ENCODE measurements at regions not wholly inside any gene's neighbourhood (a gene's known extent, or its start where the extent isn't known, plus 50 kb on each side); places are given as distances from the start of the nearest gene placed in this dataset.

DNA sequence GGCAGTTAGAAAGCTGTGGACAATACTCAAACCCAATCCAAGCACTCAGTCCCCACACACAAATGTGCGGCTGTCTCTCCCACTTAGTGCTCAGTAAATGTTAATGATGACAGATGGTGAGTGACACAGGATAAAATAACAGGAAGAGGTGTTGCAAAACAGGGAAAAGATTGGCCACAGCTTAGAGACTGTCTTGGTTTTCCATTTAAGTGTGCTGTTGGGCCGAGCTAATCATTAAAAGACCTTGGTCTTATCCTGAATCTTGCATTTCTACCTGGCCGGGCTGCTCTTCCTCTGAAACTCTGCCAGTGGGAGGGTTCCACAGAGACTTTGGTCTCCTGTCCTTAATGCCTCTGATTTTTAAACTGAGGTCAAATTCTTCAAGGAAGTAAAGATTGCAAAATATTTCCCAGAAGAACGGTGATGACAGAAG lies 113.1 kb upstream of the RNF32 start:
- H3K9me3 ChIP-seq (ENCODE audit: control insufficient read depth, insufficient read depth, low read depth, low read length), result no peaks in the 10 kb centered on the region
- DNase-seq (ENCODE audit: low read depth, low spot score) (no peak), ATAC-seq (no peak)
- H3K4me1 ChIP-seq (ENCODE audit: control insufficient read depth, insufficient read depth, low read length), result no peaks in the 10 kb centered on the region
- POLR2A ChIA-PET, result no interaction called here
- no peaks in the 10 kb centered on the region for H3K36me3 ChIP-seq (ENCODE audit: control insufficient read depth, insufficient read depth, low read length)
- in situ Hi-C loops (cut with HindIII; ENCODE audit: low pct_unique_long_range_greater_than_20kb, low sequenced_read_pairs), result no loop called here
- H3K4me3 ChIP-seq (ENCODE audit: low read depth in 2 of 2, low read length in 2 of 2), result no peak overlapping the region
- TF ChIP-seq POLR2AphosphoS5 (IDR thresholded peaks at IDR 0.05; ENCODE audit: low read depth, low read length) (no peak), SIN3A (IDR thresholded peaks at IDR 0.05; ENCODE audit: borderline replicate concordance, insufficient read depth, low read depth, low read length) (no peak)
- TF ChIP-seq, protein P1, sequence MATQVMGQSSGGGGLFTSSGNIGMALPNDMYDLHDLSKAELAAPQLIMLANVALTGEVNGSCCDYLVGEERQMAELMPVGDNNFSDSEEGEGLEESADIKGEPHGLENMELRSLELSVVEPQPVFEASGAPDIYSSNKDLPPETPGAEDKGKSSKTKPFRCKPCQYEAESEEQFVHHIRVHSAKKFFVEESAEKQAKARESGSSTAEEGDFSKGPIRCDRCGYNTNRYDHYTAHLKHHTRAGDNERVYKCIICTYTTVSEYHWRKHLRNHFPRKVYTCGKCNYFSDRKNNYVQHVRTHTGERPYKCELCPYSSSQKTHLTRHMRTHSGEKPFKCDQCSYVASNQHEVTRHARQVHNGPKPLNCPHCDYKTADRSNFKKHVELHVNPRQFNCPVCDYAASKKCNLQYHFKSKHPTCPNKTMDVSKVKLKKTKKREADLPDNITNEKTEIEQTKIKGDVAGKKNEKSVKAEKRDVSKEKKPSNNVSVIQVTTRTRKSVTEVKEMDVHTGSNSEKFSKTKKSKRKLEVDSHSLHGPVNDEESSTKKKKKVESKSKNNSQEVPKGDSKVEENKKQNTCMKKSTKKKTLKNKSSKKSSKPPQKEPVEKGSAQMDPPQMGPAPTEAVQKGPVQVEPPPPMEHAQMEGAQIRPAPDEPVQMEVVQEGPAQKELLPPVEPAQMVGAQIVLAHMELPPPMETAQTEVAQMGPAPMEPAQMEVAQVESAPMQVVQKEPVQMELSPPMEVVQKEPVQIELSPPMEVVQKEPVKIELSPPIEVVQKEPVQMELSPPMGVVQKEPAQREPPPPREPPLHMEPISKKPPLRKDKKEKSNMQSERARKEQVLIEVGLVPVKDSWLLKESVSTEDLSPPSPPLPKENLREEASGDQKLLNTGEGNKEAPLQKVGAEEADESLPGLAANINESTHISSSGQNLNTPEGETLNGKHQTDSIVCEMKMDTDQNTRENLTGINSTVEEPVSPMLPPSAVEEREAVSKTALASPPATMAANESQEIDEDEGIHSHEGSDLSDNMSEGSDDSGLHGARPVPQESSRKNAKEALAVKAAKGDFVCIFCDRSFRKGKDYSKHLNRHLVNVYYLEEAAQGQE (IDR thresholded peaks at IDR 0.05; ENCODE audit: insufficient read depth in 1 of 2, low read depth in 2 of 2, low read length in 1 of 2), result no peak
- CTCF ChIA-PET, result no interaction called here
- peaks cover 3% of the 10 kb centered on the region for H3K27me3 ChIP-seq (ENCODE audit: control insufficient read depth, insufficient read depth, low read length)
- no peak overlapping the region for H3K27ac ChIP-seq (ENCODE audit: low read length)
- no TSS peak for BruUV-seq (replicated peaks)
- intact Hi-C loops (cut with micrococcal nuclease; ENCODE audit: unreplicated experiment), result no loop called here

DNA sequence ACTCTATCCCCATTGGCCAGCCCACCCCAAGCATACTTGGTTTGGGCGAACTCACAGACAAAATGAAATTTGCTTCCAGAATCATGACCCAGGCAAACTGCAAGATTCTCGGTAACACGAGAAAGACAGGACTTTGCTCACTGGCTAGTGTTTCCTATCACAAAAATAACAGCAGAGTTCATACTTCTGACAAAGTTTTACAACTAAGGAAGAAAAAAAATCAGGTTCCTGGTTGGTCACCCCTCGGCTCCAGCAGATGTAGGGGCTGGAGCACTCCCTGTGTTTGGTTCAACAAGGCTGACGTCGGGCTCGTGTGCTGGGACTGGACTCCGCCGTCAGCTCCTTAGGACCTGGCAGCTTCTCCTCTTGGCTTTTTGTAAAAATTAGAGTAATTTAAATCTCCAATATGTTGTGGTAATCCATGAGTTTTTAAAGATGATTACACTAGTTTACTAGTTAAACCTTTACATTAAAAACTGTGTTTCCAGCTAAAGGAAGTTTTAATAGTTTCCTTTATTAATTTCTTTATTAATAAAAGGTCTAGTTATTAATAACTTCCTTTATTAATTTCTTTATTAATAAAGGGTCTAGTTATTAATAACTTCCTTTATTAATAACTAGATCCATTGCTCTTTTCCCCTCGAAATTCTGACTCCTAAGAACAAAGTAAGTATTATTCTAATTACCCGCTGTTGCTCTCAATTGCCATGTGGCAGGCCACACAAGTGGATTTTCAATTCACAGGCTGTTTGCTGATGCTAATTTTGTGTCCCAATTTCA lies 115.6 kb upstream of the RNF32 start:
- in situ Hi-C loops (cut with HindIII; ENCODE audit: low pct_unique_long_range_greater_than_20kb, low sequenced_read_pairs) (no loop called here), intact Hi-C loops (cut with micrococcal nuclease; ENCODE audit: unreplicated experiment) (no loop called here)
- no peaks in the 10 kb centered on the region for H3K36me3 ChIP-seq (ENCODE audit: control insufficient read depth, insufficient read depth, low read length)
- no peak for DNase-seq (ENCODE audit: low read depth, low spot score)
- H3K27me3 ChIP-seq (ENCODE audit: control insufficient read depth, insufficient read depth, low read length), result peaks cover 3% of the 10 kb centered on the region
- ATAC-seq, result no peak
- no TSS peak for BruUV-seq (replicated peaks)
- no peak overlapping the region for H3K27ac ChIP-seq (ENCODE audit: low read length)
- no peaks in the 10 kb centered on the region for H3K4me1 ChIP-seq (ENCODE audit: control insufficient read depth, insufficient read depth, low read length)
- H3K9me3 ChIP-seq (ENCODE audit: control insufficient read depth, insufficient read depth, low read depth, low read length), result no peaks in the 10 kb centered on the region
- TF ChIP-seq, protein P2, sequence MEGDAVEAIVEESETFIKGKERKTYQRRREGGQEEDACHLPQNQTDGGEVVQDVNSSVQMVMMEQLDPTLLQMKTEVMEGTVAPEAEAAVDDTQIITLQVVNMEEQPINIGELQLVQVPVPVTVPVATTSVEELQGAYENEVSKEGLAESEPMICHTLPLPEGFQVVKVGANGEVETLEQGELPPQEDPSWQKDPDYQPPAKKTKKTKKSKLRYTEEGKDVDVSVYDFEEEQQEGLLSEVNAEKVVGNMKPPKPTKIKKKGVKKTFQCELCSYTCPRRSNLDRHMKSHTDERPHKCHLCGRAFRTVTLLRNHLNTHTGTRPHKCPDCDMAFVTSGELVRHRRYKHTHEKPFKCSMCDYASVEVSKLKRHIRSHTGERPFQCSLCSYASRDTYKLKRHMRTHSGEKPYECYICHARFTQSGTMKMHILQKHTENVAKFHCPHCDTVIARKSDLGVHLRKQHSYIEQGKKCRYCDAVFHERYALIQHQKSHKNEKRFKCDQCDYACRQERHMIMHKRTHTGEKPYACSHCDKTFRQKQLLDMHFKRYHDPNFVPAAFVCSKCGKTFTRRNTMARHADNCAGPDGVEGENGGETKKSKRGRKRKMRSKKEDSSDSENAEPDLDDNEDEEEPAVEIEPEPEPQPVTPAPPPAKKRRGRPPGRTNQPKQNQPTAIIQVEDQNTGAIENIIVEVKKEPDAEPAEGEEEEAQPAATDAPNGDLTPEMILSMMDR (IDR thresholded peaks at IDR 0.05), result no peak
- TF ChIP-seq SIN3A (IDR thresholded peaks at IDR 0.05; ENCODE audit: borderline replicate concordance, insufficient read depth, low read depth, low read length), result no peak
- TF ChIP-seq TCF7L2 (IDR thresholded peaks at IDR 0.05; ENCODE audit: low read depth, low read length), result no peak
- TF ChIP-seq, protein P1 (IDR thresholded peaks at IDR 0.05; ENCODE audit: insufficient read depth in 1 of 2, low read depth in 2 of 2, low read length in 1 of 2), result no peak
- no peak for TF ChIP-seq POLR2AphosphoS5 (IDR thresholded peaks at IDR 0.05; ENCODE audit: low read depth, low read length)
- CTCF ChIA-PET, result no interaction called here
- no peak overlapping the region for H3K4me3 ChIP-seq (ENCODE audit: low read depth in 2 of 2, low read length in 2 of 2)
- POLR2A ChIA-PET, result no interaction called here

Measured in Panc1 (cell line).